ENCODE measurements at regions not wholly inside any gene's neighbourhood (a gene's known extent, or its start where the extent isn't known, plus 50 kb on each side); places are given as distances from the start of the nearest gene placed in this dataset.

GRCh38 chr7:81498176-81498575, 271.7 kb downstream of the HGF start:
- TF ChIP-seq, protein P1, sequence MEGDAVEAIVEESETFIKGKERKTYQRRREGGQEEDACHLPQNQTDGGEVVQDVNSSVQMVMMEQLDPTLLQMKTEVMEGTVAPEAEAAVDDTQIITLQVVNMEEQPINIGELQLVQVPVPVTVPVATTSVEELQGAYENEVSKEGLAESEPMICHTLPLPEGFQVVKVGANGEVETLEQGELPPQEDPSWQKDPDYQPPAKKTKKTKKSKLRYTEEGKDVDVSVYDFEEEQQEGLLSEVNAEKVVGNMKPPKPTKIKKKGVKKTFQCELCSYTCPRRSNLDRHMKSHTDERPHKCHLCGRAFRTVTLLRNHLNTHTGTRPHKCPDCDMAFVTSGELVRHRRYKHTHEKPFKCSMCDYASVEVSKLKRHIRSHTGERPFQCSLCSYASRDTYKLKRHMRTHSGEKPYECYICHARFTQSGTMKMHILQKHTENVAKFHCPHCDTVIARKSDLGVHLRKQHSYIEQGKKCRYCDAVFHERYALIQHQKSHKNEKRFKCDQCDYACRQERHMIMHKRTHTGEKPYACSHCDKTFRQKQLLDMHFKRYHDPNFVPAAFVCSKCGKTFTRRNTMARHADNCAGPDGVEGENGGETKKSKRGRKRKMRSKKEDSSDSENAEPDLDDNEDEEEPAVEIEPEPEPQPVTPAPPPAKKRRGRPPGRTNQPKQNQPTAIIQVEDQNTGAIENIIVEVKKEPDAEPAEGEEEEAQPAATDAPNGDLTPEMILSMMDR (IDR thresholded peaks at IDR 0.05): no peak
- no peak for TF ChIP-seq POLR2A (IDR thresholded peaks at IDR 0.05)
